ENCODE measurements at regions not wholly inside any gene's neighbourhood (a gene's known extent, or its start where the extent isn't known, plus 50 kb on each side); places are given as distances from the start of the nearest gene placed in this dataset.
"Not testable (repeated sequence)": the region's sequence is repeated elsewhere in the genome, so short reads cannot be mapped to it uniquely, and the experiment has no call there.

DNA sequence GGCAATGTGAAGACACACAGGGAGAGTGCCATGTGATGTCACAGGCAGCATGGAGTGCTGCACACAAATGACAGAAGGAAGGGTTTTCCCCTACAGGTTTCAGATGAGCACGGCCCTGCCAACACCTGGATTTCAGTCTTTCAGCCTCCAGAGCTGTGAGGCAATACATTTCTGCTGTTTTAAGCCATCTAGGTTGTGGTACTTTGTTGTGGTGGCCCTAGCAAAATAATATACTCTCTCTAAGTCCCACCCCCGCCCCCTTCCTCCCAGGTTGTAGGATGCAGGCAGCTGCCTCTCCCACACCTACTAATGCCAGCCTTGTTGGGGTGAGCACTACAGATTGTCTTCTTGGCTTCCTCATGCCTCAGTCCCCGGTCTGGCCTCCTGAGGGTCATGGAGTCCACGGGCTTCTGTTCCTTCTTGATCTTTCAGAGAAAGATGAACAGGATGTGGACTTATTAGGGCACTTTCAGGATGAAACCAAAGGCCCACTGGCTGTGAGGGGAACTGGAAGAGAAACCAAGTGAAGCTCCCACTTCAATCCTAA is 180.0 kb downstream of the CD47 start:
- no peak for TF ChIP-seq CTCF (IDR thresholded peaks at IDR 0.05; ENCODE audit: borderline replicate concordance)
- Histone ChIP-seq H3K4me3 (no peak overlapping the region), H3K9me3 (replicated peaks) (no peaks in the 10 kb centered on the region), H3K36me3 (no peaks in the 10 kb centered on the region), H3K4me1 (no peaks in the 10 kb centered on the region), H3K27ac (replicated peaks) (no peak overlapping the region), H3K27me3 (ENCODE audit: low read depth) (peaks cover 6% of the 10 kb centered on the region)
- intact Hi-C loops (cut with micrococcal nuclease): no loop called here
- DNase-seq: no peak

- intact Hi-C loops (cut with micrococcal nuclease); H3K9me3 ChIP-seq (replicated peaks); H3K36me3 ChIP-seq; H3K27ac ChIP-seq (replicated peaks); H3K4me1 ChIP-seq; DNase-seq; H3K4me3 ChIP-seq; H3K27me3 ChIP-seq (ENCODE audit: low read depth): not testable (repeated sequence)
These were observed 181.2 kb downstream of the CD47 start for GRCh38 chr3:107909583-107909982.

- DNase-seq: no peak
- H3K27me3 ChIP-seq (ENCODE audit: low read depth): no peaks in the 10 kb centered on the region
- intact Hi-C loops (cut with micrococcal nuclease): no loop called here
- peaks cover 3% of the 10 kb centered on the region for H3K4me1 ChIP-seq
- TF ChIP-seq CTCF (IDR thresholded peaks at IDR 0.05; ENCODE audit: borderline replicate concordance): no peak
- H3K4me3 ChIP-seq: no peak overlapping the region
- no peak overlapping the region for H3K27ac ChIP-seq (replicated peaks)
- no peaks in the 10 kb centered on the region for H3K36me3 ChIP-seq
- H3K9me3 ChIP-seq (replicated peaks): no peaks in the 10 kb centered on the region
These were observed 182.8 kb downstream of the CD47 start for GRCh38 chr3:107907996-107908395.

GRCh38 chr3:107904536-107905066 is 186.2 kb downstream of the CD47 start:
- no peaks in the 10 kb centered on the region for H3K9me3 ChIP-seq (replicated peaks)
- H3K27ac ChIP-seq (replicated peaks): no peak overlapping the region
- DNase-seq: no peak
- H3K4me3 ChIP-seq: no peak overlapping the region
- TF ChIP-seq CTCF (IDR thresholded peaks at IDR 0.05; ENCODE audit: borderline replicate concordance): no peak
- H3K27me3 ChIP-seq (ENCODE audit: low read depth): peaks cover 11% of the 10 kb centered on the region
- no peaks in the 10 kb centered on the region for H3K36me3 ChIP-seq
- intact Hi-C loops (cut with micrococcal nuclease): no loop called here
- H3K4me1 ChIP-seq: peaks cover 3% of the 10 kb centered on the region

DNA sequence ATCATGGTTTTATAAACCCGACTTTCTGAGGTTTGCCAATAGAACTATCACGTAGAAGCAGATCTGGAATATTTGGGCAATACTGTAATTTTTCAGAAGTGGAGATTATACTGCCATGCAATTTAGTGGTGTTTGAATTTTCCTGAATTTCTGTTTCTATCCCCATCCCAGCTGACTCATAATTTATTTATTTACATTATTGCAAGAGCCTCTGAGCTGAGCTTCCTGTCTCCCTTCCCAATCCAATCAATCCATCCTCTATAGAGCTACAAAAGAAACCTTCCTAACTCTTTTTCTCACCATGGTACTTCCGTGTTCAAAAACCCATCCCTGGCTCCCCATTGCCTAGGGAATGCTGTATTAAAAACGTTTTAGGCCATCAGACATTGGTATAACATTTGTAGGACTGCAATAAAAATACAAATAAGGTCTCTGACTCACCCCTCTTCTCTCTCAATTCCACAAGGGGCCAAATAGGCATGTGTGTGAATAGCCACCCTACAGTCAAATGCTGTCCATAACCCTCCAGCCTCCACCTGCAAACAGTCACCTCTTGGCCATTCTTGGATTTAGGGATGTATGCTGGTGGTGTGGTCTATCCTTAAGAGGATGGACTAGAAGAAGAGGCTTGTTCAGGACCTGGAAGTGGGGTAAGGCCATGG is 190.7 kb downstream of the CD47 start:
- Histone ChIP-seq H3K27ac (replicated peaks) (no peak overlapping the region), H3K9me3 (replicated peaks) (no peaks in the 10 kb centered on the region), H3K36me3 (no peaks in the 10 kb centered on the region), H3K4me1 (peaks cover 3% of the 10 kb centered on the region), H3K27me3 (ENCODE audit: low read depth) (peaks cover 39% of the 10 kb centered on the region), H3K4me3 (no peak overlapping the region)
- intact Hi-C loops (cut with micrococcal nuclease): no loop called here
- no peak for DNase-seq
- TF ChIP-seq CTCF (IDR thresholded peaks at IDR 0.05; ENCODE audit: borderline replicate concordance): no peak

DNA sequence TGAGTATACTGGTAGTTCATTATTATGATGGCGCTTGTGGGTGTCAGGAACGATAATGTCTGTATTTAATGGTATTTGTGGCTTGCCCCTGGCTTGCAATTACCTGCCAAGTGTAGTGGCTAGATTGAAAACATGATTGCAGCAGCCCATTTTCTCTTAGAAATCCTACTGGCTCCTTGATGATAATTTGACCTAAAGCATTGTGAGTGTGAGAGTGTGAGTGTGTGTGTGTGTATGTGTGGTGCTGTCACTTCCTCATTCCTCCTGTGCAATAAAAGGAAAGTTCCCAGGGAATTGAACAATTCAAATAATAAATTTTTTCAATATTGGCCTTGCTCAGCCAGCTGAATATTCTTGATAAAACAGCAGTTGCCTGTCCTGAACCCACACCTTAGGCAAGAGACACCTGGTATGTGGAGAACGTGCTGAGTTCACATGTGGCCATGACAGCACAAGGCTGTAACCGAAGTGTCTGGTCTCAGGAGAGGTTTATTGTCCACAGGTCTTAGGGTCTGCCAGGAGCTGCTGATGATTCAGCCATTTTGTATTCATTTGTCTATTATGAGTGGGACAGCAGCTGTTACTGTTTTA is 193.3 kb downstream of the CD47 start:
- no peak for DNase-seq
- Histone ChIP-seq H3K9me3 (replicated peaks) (no peaks in the 10 kb centered on the region), H3K4me1 (no peaks in the 10 kb centered on the region), H3K4me3 (no peak overlapping the region), H3K27ac (replicated peaks) (no peak overlapping the region), H3K36me3 (no peaks in the 10 kb centered on the region), H3K27me3 (ENCODE audit: low read depth) (peaks cover 62% of the 10 kb centered on the region)
- no peak for TF ChIP-seq CTCF (IDR thresholded peaks at IDR 0.05; ENCODE audit: borderline replicate concordance)
- intact Hi-C loops (cut with micrococcal nuclease): no loop called here
